Suprapubic skin (tissue), 4 donors: ENCODE measurements at regions not wholly inside any gene's neighbourhood (a gene's known extent, or its start where the extent isn't known, plus 50 kb on each side); places are given as distances from the start of the nearest gene placed in this dataset.

Experiments used
- EP300 ChIP-seq: sonication (generic); formaldehyde crosslinking; IDR thresholded peaks from one replicate; pipeline ENCODE4 v1.6.1; 2017; ENCODE audit warnings: antibody characterized with exemption
- POLR2A ChIP-seq, 2 donors: fragments of 450-650 bp; IDR thresholded peaks; one replicate each; pipeline ENCODE4 v1.6.1; 2017; ENCODE audit warnings: antibody characterized with exemption in 2 of 2, mild to moderate bottlenecking in 2 of 2, moderate library complexity in 2 of 2
- POLR2AphosphoS5 ChIP-seq, 3 donors: sonication (generic); formaldehyde crosslinking; IDR thresholded peaks; one replicate each; pipeline ENCODE4 v1.6.1; 2017; ENCODE audit warnings: antibody characterized with exemption in 3 of 3
- TF ChIP-seq, protein P1 (sequence below), 2 donors: fragments of 200-600 bp in 1 of 2; fragments of 450-650 bp in 1 of 2; sonication (generic) in 1 of 2; IDR thresholded peaks; one replicate each; pipeline ENCODE4 v1.5.1; 2016 to 2019; ENCODE audit warnings: antibody characterized with exemption in 2 of 2, mild to moderate bottlenecking in 1 of 2, moderate library complexity in 1 of 2

DNA sequence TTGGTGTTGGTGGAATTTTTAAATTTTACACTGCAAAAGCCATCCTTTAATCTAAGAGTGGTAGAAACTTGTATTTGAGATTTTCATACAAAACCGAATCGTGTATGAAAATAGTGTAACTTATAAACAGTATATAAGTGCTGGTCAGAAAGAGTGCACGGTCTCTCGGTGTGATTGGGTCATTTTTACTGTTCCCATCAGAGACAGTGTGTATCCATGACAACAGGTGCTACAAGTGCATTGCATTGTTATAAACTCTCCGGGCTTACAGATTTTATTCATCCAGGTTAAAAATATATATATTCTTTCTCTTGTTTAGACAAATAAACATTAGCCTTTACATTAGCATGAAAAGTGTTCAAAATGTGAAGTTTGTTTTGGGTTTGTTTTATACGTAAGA is 721.9 kb downstream of the METTL4 start:
- TF ChIP-seq POLR2A (IDR thresholded peaks at IDR 0.05) (no peak), POLR2AphosphoS5 (IDR thresholded peaks at IDR 0.05) (no peak), EP300 (no peak)
- TF ChIP-seq, protein P1, sequence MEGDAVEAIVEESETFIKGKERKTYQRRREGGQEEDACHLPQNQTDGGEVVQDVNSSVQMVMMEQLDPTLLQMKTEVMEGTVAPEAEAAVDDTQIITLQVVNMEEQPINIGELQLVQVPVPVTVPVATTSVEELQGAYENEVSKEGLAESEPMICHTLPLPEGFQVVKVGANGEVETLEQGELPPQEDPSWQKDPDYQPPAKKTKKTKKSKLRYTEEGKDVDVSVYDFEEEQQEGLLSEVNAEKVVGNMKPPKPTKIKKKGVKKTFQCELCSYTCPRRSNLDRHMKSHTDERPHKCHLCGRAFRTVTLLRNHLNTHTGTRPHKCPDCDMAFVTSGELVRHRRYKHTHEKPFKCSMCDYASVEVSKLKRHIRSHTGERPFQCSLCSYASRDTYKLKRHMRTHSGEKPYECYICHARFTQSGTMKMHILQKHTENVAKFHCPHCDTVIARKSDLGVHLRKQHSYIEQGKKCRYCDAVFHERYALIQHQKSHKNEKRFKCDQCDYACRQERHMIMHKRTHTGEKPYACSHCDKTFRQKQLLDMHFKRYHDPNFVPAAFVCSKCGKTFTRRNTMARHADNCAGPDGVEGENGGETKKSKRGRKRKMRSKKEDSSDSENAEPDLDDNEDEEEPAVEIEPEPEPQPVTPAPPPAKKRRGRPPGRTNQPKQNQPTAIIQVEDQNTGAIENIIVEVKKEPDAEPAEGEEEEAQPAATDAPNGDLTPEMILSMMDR (IDR thresholded peaks at IDR 0.05) = no peak
